Hypothalamus (tissue), 51 donors: ENCODE measurements at regions not wholly inside any gene's neighbourhood (a gene's known extent, or its start where the extent isn't known, plus 50 kb on each side); places are given as distances from the start of the nearest gene placed in this dataset.
"Not testable (repeated sequence)": the region's sequence is repeated elsewhere in the genome, so short reads cannot be mapped to it uniquely, and the experiment has no call there.

Experiments used
- DNase-seq, 51 donors: peaks; one replicate each; lab custom pipeline; 2025; lab: John Stamatoyannopoulos, UW

- DNase-seq, result not testable (repeated sequence)
Measured at GRCh38 chr4:19470001-19470400, 781.7 kb upstream of the SLIT2 start.

DNA sequence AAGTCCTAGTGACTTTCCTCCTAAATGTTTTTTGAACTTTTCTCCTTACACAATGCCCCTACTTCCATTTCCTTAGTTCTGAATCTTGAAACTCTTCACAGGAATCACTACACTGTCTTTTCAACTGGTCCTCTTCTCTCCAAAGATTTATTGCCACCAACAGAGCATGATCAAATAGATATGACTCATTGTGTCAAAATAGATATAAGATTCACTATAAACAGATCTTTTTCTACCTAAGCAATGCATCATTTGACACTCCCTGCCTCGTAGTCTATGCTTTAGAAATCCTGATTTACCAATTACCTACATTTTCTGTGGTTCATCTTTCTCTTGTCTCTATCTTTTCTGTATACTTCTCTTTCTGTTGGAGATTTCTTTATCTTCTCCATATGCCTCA lies 789.6 kb upstream of the SLIT2 start:
- DNase-seq, result no peak

- DNase-seq, result no peak
Measured at GRCh38 chr4:19455850-19456602, 795.7 kb upstream of the SLIT2 start.

DNA sequence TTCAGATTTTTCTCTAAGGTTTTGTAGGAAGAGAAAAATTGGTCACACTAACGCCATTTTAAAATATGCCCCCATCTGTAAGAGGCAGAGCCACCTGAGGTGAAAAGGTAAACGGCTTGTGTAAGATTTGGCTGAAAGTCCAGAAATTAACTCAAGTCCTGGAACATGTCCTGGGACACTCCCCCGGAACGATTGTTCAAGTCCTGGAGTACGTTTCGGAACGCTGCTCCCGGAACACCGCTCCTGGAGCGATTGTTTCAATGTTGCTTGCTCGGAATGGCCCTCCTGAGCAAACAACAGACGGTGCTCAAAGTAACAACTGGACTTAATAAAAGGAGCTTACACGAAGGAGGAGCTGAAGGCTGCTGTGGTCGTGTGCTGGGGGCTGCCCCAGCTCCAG lies 796.5 kb upstream of the SLIT2 start:
- DNase-seq, result no peak

GRCh38 chr4:19438233-19438632 lies 813.5 kb upstream of the SLIT2 start:
- no peak for DNase-seq

GRCh38 chr4:19437008-19437407 lies 814.7 kb upstream of the SLIT2 start:
- no peak for DNase-seq

GRCh38 chr4:19429684-19430083 lies 822.0 kb upstream of the SLIT2 start:
- no peak for DNase-seq

DNA sequence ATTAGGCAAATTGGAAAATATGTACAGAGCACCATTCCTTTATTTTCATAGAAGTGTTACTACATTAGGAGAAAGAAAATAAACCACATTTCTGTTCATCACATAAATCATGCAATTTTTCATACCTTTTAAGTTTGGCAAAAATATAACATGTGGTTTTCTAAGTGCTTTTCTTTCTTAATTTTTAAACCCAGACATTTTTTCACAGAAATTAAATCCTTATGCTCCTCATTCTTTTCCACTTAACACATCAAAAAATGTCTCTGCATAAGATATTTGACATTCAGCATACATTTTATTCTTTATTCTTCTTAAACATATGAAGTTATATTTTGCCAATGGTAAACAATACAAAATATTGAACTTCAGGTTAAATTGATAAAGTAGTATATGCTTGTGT lies 826.6 kb upstream of the SLIT2 start:
- no peak for DNase-seq

GRCh38 chr4:19417256-19417655 lies 834.4 kb upstream of the SLIT2 start:
- no peak for DNase-seq

- DNase-seq, result no peak
Measured at GRCh38 chr4:19416146-19416545, 835.6 kb upstream of the SLIT2 start.

GRCh38 chr4:19408490-19408889 lies 843.2 kb upstream of the SLIT2 start:
- DNase-seq, result no peak

- no peak for DNase-seq
Measured at GRCh38 chr4:19406789-19407188, 844.9 kb upstream of the SLIT2 start.

DNA sequence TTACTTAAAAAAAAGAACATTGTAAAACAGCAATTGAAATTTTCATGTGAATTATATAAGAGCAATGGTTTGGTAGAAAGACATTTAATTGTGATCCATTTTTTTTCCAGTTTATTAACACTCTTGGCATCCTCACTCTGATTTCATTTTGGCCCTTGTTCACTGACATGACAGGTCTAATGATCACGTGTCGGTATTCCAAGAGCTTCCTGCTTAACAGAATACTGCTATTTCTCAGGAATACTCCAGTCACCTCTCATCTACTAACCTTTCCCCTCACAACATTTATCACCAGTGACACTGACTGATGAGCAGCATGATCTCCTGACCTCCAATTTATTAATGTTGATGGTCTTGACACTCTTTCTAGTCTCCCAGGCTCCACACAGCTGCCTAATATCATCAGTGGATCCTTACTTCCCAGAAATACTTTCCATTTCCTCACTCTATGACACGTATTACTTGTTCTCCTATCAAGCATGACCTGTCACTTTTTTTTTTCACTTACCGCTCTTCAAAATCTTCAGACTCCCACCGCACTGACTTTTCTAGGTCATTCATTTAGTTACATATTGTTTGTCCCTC lies 847.8 kb upstream of the SLIT2 start:
- no peak for DNase-seq

- DNase-seq, result no peak
Measured at GRCh38 chr4:19402581-19403065, 849.1 kb upstream of the SLIT2 start.

DNA sequence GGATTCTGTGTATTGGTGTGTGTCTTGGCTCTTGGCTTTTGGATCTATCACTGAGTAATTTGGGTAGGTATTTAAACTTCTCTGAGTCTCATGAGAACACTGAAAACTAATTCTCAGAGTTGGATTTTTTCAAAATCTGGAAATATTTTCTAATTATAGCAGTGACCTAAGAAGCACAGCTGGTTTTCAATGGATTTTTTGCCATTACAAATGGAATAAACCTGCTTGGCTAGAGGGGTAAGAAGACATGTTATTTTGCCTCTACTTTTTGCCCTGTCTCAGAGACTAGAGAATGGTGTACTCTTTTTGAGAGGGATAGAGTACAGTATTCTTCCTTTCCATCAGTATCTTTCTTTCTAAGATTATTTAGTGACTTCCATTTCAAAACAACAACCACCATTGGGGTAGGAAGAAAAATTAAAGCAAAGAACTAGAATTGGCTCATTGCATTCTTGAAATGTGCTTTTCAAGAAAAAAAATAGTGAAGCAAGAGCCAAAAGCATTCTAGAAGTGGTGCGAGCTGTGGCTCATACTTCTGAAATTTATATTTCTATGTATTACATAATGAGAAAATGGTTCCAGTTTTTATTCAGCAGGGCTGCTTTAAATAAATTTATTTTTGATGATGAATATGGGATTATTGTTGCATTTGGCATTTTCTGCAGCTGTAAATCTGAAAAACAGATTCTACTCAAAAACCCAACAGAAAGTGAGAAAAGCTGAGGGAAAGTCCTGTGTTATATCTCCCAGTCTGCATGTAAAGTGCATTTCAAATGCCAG lies 850.2 kb upstream of the SLIT2 start:
- DNase-seq, result no peak

DNA sequence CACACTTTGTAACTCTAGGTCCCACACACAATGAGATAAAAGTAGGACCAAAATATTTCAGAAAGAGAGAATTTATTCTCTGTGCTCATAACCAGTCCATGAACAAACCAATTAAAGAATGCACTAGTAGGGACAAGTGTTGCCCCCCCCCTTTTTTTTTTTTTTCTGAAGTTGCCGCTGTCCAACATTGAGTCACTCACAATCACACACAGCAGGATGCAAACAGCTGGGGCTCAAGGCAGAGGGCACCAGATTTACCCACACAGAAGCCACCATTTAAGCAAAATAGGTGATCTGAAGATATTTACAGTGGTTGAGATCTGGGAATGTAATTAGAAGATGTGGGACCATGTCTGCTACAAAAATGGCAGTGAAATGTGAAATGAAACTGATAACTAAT lies 850.9 kb upstream of the SLIT2 start:
- no peak for DNase-seq

- no peak for DNase-seq
Measured at GRCh38 chr4:19399001-19399400, 852.7 kb upstream of the SLIT2 start.

DNA sequence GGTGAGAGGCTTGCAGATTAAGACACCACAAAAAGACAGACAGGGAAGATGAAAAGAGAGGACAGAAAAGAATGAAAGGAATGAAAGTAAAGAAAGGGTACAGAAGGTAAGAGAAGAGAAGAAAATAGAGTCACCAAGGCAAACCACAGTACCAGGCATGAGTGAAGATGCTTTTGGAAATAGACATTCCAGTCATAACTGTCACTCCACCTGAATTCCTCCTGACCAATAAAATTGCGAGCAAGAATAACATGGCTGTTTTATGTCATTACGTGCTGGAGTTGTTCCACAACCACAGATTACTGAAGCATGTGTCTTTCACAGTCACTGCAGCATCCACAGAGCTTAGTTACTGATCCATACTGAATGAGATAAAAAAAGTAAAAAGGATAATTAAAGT lies 864.9 kb upstream of the SLIT2 start:
- no peak for DNase-seq

DNA sequence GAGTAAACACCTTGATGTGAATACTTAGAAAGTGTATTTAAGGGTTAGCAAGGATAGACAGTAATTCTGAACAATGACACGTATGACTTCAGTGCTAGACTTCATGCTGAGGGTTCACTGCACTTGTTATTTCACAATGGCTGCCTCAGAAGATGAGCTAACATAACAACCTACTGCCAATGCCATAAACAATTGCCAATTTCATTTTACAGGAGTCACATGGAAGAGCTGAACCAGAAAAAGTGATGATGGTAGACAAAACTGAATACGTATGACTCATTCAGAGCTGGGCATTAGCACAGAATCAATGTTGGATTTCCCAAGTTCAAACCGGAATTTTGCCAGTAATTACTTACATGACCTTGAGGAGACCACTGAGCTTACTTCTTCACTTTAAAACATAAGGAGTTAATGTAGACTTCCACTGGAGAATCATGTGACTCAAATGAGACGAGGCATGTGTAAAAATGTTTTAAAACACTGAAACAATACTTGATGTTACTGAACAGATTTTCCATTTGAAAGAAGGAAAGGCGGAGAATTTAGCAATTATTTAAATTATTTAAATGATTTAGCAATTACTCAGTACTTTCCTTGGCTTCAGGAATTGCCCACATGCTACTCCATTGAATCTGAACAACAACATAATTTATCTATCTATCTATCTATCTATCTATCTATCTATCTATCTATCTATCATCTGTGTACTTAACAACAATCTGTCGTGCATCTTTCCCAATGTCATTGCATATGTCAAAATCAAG lies 868.5 kb upstream of the SLIT2 start:
- DNase-seq, result no peak

DNA sequence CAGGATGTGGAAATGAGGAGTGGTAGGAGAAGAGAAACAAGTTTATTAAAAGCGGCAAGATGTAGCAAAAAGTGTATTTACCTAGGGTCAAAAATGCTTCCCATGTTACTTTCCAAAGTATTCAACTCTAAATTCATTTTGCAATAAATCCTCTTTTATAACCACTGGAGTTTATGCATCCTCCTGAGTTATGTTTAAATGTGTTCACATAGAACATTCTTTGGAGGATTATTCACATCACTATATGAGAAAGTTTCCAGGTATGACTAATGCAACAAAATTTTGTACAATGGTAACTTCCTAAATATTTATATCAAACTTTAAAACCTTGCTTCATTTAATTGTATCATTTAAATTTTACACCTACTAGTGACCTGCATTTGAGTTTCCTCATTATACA lies 870.6 kb upstream of the SLIT2 start:
- no peak for DNase-seq

GRCh38 chr4:19380600-19380999 lies 871.1 kb upstream of the SLIT2 start:
- DNase-seq, result no peak
